Astrocyte (in vitro differentiated cells and primary cell): ENCODE measurements at regions not wholly inside any gene's neighbourhood (a gene's known extent, or its start where the extent isn't known, plus 50 kb on each side); places are given as distances from the start of the nearest gene placed in this dataset.

Experiments
- DNase-seq: peaks from one replicate; pipeline ENCODE4 v3.0.0-alpha.2; 2010; ENCODE audit warnings: low read depth
- FAIRE-seq: peaks from 2 replicates; lab custom pipeline; 2011; peaks lifted over from hg19 to GRCh38; lab: Jason Lieb, UNC
- H2AFZ ChIP-seq: 2 replicates; pipeline ENCODE4 v1.6.0; 2012; ENCODE audit warnings: low read depth, low read length, inconsistent platforms
- H3K27ac ChIP-seq: 2 replicates; pipeline ENCODE4 v1.5.1; 2011; ENCODE audit warnings: low read depth, low read length, inconsistent platforms
- H3K27me3 ChIP-seq: 2 replicates; pipeline ENCODE4 v1.6.0; 2011; ENCODE audit warnings: low read length, inconsistent platforms; ENCODE audit not compliant: insufficient read depth
- H3K36me3 ChIP-seq: 2 replicates; pipeline ENCODE4 v1.5.1; 2011; ENCODE audit warnings: low read length, inconsistent platforms; ENCODE audit not compliant: insufficient read depth
- H3K4me1 ChIP-seq: 2 replicates; pipeline ENCODE4 v1.5.1; 2011; ENCODE audit warnings: low read length, inconsistent platforms; ENCODE audit not compliant: insufficient read depth
- H3K4me2 ChIP-seq: 2 replicates; pipeline ENCODE4 v1.6.0; 2012; ENCODE audit warnings: low read length, inconsistent platforms
- H3K4me3 ChIP-seq: 2 replicates; pipeline ENCODE4 v1.5.1; 2011; ENCODE audit warnings: low read depth, mild to moderate bottlenecking, low read length, inconsistent platforms; ENCODE audit not compliant: insufficient read depth
- H3K79me2 ChIP-seq: 2 replicates; pipeline ENCODE4 v1.6.0; 2012; ENCODE audit warnings: mild to moderate bottlenecking, low read length, inconsistent platforms; ENCODE audit not compliant: insufficient read depth
- H3K9ac ChIP-seq: 2 replicates; pipeline ENCODE4 v1.6.0; 2012; ENCODE audit warnings: mild to moderate bottlenecking, low read length, inconsistent platforms
- H3K9me3 ChIP-seq: 2 replicates; pipeline ENCODE4 v1.5.1; 2012; ENCODE audit warnings: low read depth, mild to moderate bottlenecking, low read length, inconsistent platforms; ENCODE audit not compliant: insufficient read depth
- H4K20me1 ChIP-seq: 2 replicates; pipeline ENCODE4 v1.6.0; 2012; ENCODE audit warnings: low read length, inconsistent platforms; ENCODE audit not compliant: insufficient read depth
- H3K27ac Mint-ChIP-seq: one replicate; pipeline ENCODE4 v1.8.0; 2021; ENCODE audit warnings: mild to moderate bottlenecking, mixed read lengths; ENCODE audit not compliant: unreplicated experiment
- H3K27me3 Mint-ChIP-seq: one replicate; pipeline ENCODE4 v1.8.0; 2021; ENCODE audit warnings: low read depth, mixed read lengths; ENCODE audit not compliant: unreplicated experiment
- H3K36me3 Mint-ChIP-seq: one replicate; pipeline ENCODE4 v1.8.0; 2021; ENCODE audit warnings: low read depth, mixed read lengths; ENCODE audit not compliant: unreplicated experiment
- H3K4me1 Mint-ChIP-seq: one replicate; pipeline ENCODE4 v1.8.0; 2021; ENCODE audit warnings: low read depth, mixed read lengths; ENCODE audit not compliant: unreplicated experiment
- H3K4me3 Mint-ChIP-seq: one replicate; pipeline ENCODE4 v1.8.0; 2021; ENCODE audit warnings: mild to moderate bottlenecking, moderate library complexity, mixed read lengths; ENCODE audit not compliant: unreplicated experiment
- H3K9me3 Mint-ChIP-seq: one replicate; pipeline ENCODE4 v1.8.0; 2021; ENCODE audit warnings: mild to moderate bottlenecking, mixed read lengths; ENCODE audit not compliant: unreplicated experiment
- EZH2 ChIP-seq: IDR thresholded peaks from 2 replicates; pipeline ENCODE4 v1.6.1; 2012; ENCODE audit warnings: mild to moderate bottlenecking, low read length, inconsistent platforms; ENCODE audit not compliant: insufficient read depth
- TF ChIP-seq, protein P1 (sequence below): IDR thresholded peaks from 2 replicates; pipeline ENCODE4 v1.5.1; 2011; ENCODE audit warnings: low read depth, mild to moderate bottlenecking, inconsistent platforms, low read length, moderate library complexity; ENCODE audit not compliant: insufficient read depth

DNA sequence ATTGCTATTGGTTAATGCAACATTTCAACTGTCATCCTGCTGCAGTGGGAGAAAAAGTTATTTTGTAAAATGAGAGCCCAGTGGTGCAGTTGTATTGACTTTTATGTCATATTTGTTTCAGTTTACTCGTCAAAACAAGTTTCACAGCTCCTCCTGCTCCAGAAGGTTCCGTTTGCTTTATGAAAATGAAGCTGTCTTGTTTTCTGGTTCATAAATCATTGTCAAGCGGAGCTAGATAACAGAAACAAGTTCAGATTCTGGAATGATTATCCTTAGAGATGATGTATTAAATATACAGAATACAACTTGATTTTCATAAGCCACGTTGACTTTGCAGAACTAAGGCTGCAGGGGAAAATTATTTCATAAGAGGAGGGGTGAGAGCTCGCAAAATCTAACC, 970.5 kb upstream of the NR2F2 start:
- no peak overlapping the region for H3K27ac Mint-ChIP-seq
- DNase-seq: no peak
- FAIRE-seq: no peak

DNA sequence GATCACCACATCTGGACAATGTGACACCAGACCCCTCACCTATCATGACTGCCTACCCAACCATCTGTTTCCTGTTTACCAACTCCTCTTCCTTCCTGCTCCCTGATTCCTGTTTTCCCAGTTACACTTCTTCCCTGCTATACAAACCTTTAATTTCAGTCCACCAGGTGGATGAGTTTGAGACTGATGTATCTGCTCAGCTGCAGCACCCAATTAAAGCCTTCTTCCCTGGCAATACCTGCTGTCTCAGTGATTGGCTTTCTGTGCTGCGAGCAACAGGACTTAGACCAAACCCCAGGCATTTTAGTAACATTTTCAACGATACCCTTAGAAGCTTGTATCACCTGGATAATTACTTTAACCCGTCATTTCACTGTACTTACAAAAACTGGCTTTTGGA, 968.2 kb upstream of the NR2F2 start:
- Histone ChIP-seq H3K27me3 (no peaks in the 10 kb centered on the region), H3K36me3 (no peaks in the 10 kb centered on the region), H3K79me2 (no peaks in the 10 kb centered on the region), H3K4me3 (no peak overlapping the region), H3K27ac (no peak overlapping the region), H3K4me1 (no peaks in the 10 kb centered on the region), H4K20me1 (no peaks in the 10 kb centered on the region), H3K4me2 (no peak overlapping the region), H3K9me3 (no peaks in the 10 kb centered on the region), H2AFZ (no peak overlapping the region), H3K9ac (no peak overlapping the region)
- no peaks in the 10 kb centered on the region for H3K4me1 Mint-ChIP-seq
- no peaks in the 10 kb centered on the region for H3K36me3 Mint-ChIP-seq
- no peak overlapping the region for H3K27ac Mint-ChIP-seq
- H3K27me3 Mint-ChIP-seq: no peaks in the 10 kb centered on the region
- no peak for FAIRE-seq
- no peak overlapping the region for H3K4me3 Mint-ChIP-seq
- H3K9me3 Mint-ChIP-seq: peaks cover 3% of the 10 kb centered on the region
- DNase-seq: no peak
- no peak for TF ChIP-seq EZH2
- TF ChIP-seq, protein P1, sequence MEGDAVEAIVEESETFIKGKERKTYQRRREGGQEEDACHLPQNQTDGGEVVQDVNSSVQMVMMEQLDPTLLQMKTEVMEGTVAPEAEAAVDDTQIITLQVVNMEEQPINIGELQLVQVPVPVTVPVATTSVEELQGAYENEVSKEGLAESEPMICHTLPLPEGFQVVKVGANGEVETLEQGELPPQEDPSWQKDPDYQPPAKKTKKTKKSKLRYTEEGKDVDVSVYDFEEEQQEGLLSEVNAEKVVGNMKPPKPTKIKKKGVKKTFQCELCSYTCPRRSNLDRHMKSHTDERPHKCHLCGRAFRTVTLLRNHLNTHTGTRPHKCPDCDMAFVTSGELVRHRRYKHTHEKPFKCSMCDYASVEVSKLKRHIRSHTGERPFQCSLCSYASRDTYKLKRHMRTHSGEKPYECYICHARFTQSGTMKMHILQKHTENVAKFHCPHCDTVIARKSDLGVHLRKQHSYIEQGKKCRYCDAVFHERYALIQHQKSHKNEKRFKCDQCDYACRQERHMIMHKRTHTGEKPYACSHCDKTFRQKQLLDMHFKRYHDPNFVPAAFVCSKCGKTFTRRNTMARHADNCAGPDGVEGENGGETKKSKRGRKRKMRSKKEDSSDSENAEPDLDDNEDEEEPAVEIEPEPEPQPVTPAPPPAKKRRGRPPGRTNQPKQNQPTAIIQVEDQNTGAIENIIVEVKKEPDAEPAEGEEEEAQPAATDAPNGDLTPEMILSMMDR: no peak

More for the DNA sequence above, 970.5 kb upstream of the NR2F2 start:
- Histone ChIP-seq H3K27me3 (no peaks in the 10 kb centered on the region), H3K4me2 (no peak overlapping the region), H3K27ac (no peak overlapping the region), H3K4me1 (no peaks in the 10 kb centered on the region), H3K4me3 (no peak overlapping the region), H3K36me3 (no peaks in the 10 kb centered on the region), H4K20me1 (no peaks in the 10 kb centered on the region), H3K9me3 (no peaks in the 10 kb centered on the region), H2AFZ (no peak overlapping the region), H3K79me2 (no peaks in the 10 kb centered on the region), H3K9ac (no peak overlapping the region)
- peaks cover 3% of the 10 kb centered on the region for H3K9me3 Mint-ChIP-seq
- TF ChIP-seq, protein P1: no peak
- no peak overlapping the region for H3K4me3 Mint-ChIP-seq
- no peaks in the 10 kb centered on the region for H3K4me1 Mint-ChIP-seq
- no peaks in the 10 kb centered on the region for H3K36me3 Mint-ChIP-seq
- no peaks in the 10 kb centered on the region for H3K27me3 Mint-ChIP-seq

DNA sequence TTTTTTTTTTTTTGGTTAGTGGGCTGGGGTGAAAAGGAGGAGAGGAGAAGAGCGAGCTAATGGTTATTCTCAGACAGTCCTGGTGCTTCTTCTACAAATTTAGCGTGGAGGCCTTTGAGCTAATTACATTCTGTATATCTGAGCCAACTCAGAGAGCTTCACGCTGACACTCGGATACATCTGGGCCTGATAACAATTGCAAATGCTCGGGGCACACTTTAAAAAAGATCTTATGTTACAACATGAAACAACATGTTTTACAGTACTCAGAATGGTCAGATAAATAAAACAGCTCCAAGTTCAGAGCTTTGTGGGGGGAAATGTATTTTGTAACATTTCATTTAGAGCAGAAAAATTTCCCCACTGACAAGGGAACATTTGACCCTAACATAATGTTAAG, 966.9 kb upstream of the NR2F2 start:
- Histone ChIP-seq H3K4me3 (no peak overlapping the region), H3K4me2 (no peak overlapping the region), H2AFZ (no peak overlapping the region), H3K79me2 (no peaks in the 10 kb centered on the region), H3K36me3 (no peaks in the 10 kb centered on the region), H4K20me1 (no peaks in the 10 kb centered on the region), H3K27me3 (no peaks in the 10 kb centered on the region), H3K4me1 (no peaks in the 10 kb centered on the region), H3K27ac (no peak overlapping the region), H3K9me3 (no peaks in the 10 kb centered on the region), H3K9ac (no peak overlapping the region)
- Mint-ChIP-seq H3K4me3 (no peak overlapping the region), H3K9me3 (peaks cover 3% of the 10 kb centered on the region), H3K4me1 (peaks cover 5% of the 10 kb centered on the region), H3K36me3 (no peaks in the 10 kb centered on the region), H3K27me3 (no peaks in the 10 kb centered on the region), H3K27ac (no peak overlapping the region)
- DNase-seq: no peak
- TF ChIP-seq, protein P1: no peak
- TF ChIP-seq EZH2: no peak
- no peak for FAIRE-seq
